Muscle of leg (tissue), 3 donors: ENCODE measurements at regions not wholly inside any gene's neighbourhood (a gene's known extent, or its start where the extent isn't known, plus 50 kb on each side); places are given as distances from the start of the nearest gene placed in this dataset.

Experiments
- DNase-seq: peaks from one replicate; pipeline ENCODE4 v3.0.0; 2013
- H3K27ac ChIP-seq: one replicate; pipeline ENCODE4 v1.5.1; 2013; ENCODE audit warnings: mild to moderate bottlenecking, low read length, control low read depth
- H3K27me3 ChIP-seq: one replicate; pipeline ENCODE4 v1.6.1; 2013; ENCODE audit warnings: low read length; ENCODE audit not compliant: control insufficient read depth, insufficient read depth
- H3K36me3 ChIP-seq: one replicate; pipeline ENCODE4 v1.6.1; 2013; ENCODE audit warnings: low read length; ENCODE audit not compliant: control insufficient read depth, insufficient read depth
- H3K4me1 ChIP-seq: one replicate; pipeline ENCODE4 v1.6.1; 2013; ENCODE audit warnings: low read length; ENCODE audit not compliant: control insufficient read depth, insufficient read depth
- H3K4me3 ChIP-seq: one replicate; pipeline ENCODE4 v1.5.1; 2013; ENCODE audit warnings: low read length, control low read depth
- H3K9me3 ChIP-seq: replicated peaks from 2 replicates; pipeline ENCODE4 v1.6.1; 2013; ENCODE audit warnings: low read depth, low read length; ENCODE audit not compliant: control insufficient read depth
- WGBS: methylation state at CpG from one replicate; pipeline ENCODE4 v1.1.5; 2013; ENCODE audit warnings: missing lambda C conversion rate; ENCODE audit not compliant: insufficient coverage; 5-methylcytosine and 5-hydroxymethylcytosine counted together

DNA sequence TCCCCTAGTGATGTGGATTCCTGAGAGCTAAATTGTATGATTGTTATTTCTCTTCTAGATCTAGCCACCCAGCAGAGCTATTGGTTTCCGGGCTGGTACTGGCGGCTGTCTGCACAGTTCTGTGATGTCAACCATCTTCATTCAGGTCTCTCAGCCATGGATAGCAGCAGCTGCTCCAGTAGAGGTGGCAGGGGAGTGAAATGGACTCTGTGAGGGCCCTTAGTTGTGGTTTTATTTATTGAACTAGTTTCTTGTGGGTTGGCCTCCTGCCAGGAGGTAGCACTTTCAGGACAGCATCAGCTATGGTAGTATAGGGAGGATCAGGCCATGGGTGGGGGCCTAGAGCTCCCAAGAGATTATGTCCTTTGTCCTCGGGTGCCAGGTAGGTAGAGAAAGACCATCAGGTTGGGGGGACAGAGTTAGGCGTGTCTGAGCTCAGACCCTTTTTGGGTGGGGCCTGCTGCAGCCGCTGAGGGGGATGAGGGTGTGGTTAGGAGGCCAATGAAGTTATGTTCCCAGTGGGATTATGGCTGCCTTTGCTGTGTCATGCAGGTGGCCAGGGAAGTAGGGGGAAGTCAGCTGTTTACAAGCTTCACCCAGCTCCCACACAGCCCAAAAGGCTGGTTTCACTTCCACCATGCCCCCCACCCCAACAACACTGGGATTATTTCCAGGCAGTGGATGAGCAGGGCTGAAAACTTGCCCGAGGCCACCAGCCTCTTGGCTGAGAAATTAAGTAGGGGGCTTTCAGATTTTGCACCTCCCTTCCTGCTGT is 55.1 kb upstream of the RGS4 start:
- no peak for DNase-seq
- H3K4me3 ChIP-seq: no peak overlapping the region
- WGBS: 89% methylated on average over 3 of the region's 6 CpGs

DNA sequence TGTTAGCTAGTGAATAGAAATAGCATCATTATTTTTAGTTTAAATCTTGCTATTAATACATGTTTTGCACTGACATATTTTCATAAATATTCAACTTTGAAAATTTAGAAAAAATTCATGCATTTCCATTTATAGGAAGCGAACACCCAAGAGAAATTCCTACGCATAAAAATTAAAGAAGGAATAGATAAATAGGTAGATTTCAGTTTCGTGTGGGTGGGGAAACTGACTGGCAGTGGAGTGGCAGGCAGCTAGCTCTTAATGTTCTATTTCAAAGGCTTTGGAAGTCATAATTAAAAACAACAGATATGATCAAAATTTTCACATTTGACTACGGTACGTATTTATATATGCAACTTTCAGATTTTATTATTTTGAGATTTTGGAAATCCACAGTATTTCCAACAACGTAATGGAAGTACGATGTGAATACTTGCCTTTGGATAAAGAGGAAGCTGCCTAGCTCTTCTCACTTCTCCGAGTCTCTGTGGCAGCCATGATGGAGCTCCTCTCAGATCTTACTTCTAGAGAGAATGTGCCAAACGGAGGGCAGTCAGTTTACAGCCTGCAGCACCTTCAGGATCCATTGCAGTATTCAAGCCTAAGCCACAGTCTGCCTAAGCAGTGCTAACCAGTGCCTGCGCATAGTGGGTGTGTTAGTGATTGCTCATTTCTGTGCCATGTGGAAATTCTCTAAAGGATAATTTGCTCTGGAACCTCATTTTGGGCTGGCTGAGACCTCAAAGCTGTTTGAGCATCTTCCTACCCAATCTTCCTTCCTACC is 62.9 kb upstream of the RGS4 start:
- Histone ChIP-seq H3K27ac (no peak overlapping the region), H3K4me3 (no peak overlapping the region), H3K27me3 (no peaks in the 10 kb centered on the region), H3K4me1 (no peaks in the 10 kb centered on the region), H3K9me3 (no peaks in the 10 kb centered on the region), H3K36me3 (no peaks in the 10 kb centered on the region)
- WGBS: 75% methylated on average over 3 of the region's 10 CpGs
- DNase-seq: no peak

More for the DNA sequence above, 55.1 kb upstream of the RGS4 start:
- Histone ChIP-seq H3K9me3 (no peaks in the 10 kb centered on the region), H3K27ac (no peak overlapping the region), H3K27me3 (no peaks in the 10 kb centered on the region), H3K4me1 (no peaks in the 10 kb centered on the region), H3K36me3 (no peaks in the 10 kb centered on the region)

DNA sequence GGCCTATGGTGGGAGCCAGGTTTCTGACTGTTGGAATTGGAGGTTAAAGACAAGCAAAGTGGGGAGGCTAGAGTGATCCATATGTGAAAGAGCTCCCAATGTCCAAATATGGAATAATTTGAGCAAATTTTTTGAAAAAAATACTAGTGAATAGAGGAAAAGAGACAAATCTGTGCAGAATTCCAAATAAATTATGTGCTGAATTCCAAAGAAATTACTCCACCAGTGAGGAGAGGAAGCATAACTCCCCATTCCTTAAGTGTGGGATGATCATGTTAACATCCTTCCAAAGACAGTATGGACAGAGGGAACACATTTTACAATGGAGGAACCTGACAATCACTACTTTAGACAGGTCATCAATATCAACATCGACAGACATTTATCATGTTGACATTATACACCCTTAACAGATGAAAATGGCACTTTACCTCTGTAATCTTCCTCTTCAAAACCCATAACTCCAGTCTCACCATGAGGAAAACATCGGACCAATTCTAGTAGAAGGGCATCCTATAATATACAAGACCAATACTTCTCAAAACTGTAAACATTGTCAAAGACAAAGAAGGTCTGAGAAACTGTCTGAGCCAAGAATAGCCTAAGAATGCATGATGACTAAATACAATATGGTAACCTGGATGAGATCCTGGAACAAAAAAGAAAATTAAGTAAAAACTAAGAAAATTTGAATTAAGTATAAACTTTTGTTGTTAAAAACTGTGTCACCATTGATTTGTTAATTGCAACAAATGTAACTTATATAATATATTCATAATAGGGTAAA is 71.5 kb upstream of the RGS4 start:
- no peaks in the 10 kb centered on the region for H3K36me3 ChIP-seq
- WGBS: 86% methylated on average over 1 of the region's 2 CpGs
- H3K4me3 ChIP-seq: no peak overlapping the region
- no peaks in the 10 kb centered on the region for H3K4me1 ChIP-seq
- no peaks in the 10 kb centered on the region for H3K9me3 ChIP-seq
- DNase-seq: no peak
- H3K27me3 ChIP-seq: no peaks in the 10 kb centered on the region
- H3K27ac ChIP-seq: no peak overlapping the region

DNA sequence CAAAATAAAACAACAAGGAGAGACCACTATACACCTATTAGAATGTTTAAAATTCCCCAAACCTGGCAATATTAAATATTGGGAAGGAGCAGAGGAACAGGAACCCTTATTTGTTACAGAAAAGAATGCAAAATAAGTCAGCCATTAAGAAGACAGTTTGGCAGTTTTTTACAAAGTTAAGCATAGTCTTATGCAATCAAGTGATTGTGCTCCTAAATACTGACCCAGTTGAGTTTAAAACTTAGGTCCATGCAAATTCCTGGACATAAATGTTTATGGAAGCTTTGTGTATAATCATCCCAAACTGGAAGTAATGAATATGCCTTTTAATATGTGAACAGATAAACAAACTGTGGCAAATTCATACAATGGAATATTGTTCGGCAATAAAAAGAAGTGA is 72.9 kb upstream of the RGS4 start:
- no peaks in the 10 kb centered on the region for H3K27me3 ChIP-seq
- H3K4me3 ChIP-seq: no peak overlapping the region
- H3K27ac ChIP-seq: no peak overlapping the region
- H3K9me3 ChIP-seq: no peaks in the 10 kb centered on the region
- H3K4me1 ChIP-seq: no peaks in the 10 kb centered on the region
- WGBS: no CpG with 5 or more reads among the region's 1 CpG
- no peak for DNase-seq
- H3K36me3 ChIP-seq: no peaks in the 10 kb centered on the region

DNA sequence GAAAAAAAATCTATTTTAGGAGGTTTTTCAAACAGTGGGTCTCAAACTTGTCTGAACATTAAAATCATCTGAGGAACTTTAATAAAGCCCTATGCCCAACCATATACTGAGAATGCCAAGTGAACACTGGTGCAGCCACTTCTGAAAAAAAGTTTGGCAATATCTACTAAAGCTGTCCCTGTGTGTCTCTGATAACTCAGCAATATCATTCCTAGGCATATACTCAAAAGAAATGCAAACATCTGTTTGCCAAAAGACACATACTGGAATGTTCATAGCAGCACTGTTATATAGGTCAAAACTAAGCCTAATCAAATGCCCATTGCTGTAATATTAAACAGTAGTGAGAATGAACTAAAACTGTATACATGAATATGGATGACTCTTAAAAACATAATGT is 74.2 kb upstream of the RGS4 start:
- H3K27ac ChIP-seq: no peak overlapping the region
- no peaks in the 10 kb centered on the region for H3K27me3 ChIP-seq
- no peaks in the 10 kb centered on the region for H3K9me3 ChIP-seq
- DNase-seq: no peak
- no peaks in the 10 kb centered on the region for H3K36me3 ChIP-seq
- H3K4me3 ChIP-seq: no peak overlapping the region
- H3K4me1 ChIP-seq: no peaks in the 10 kb centered on the region

DNA sequence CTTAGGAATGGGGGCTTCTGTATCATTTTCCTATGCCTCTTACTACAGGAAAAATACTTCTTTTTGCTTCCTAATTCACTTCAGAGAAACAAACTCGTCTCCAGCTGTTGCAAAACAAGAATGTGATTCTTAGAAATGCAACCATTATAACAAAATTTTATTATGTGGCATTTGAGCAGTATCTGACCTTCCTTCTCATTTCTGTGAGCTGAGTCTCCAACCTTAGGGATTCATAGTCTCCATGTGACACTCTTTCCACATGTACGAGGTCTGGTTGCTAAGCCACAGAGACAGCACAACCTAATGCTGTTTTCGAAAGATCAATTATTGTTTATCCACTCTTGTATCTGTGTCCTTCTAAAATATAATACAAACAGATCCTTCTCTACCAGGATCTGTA is 75.3 kb upstream of the RGS4 start:
- Histone ChIP-seq H3K36me3 (no peaks in the 10 kb centered on the region), H3K4me1 (no peaks in the 10 kb centered on the region), H3K27me3 (no peaks in the 10 kb centered on the region), H3K4me3 (no peak overlapping the region), H3K27ac (no peak overlapping the region), H3K9me3 (no peaks in the 10 kb centered on the region)
- no peak for DNase-seq
- WGBS: 43% methylated on average over 2 of the region's 3 CpGs

DNA sequence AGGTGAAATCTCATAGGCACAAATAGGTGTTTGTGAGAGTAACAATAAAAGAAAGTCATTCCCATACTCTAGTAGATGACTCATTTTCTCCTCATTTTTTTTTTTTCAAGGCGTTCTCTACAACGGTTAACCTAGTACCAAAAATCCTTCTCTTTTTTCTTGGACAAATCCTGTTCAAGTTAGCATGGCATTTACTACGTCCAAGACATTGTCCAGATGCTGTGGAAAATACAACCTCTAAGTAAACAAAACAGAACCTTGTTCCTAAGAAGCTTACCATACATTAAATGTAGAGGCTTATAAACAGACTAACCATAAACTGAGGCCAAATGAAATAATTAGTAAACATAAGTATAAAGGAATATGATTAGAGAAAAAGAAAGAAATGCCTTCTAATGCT is 76.2 kb upstream of the RGS4 start:
- Histone ChIP-seq H3K27me3 (no peaks in the 10 kb centered on the region), H3K4me3 (no peak overlapping the region), H3K4me1 (no peaks in the 10 kb centered on the region), H3K27ac (no peak overlapping the region), H3K36me3 (no peaks in the 10 kb centered on the region), H3K9me3 (no peaks in the 10 kb centered on the region)
- 50% methylated on average over 2 of the region's 3 CpGs for WGBS
- no peak for DNase-seq

DNA sequence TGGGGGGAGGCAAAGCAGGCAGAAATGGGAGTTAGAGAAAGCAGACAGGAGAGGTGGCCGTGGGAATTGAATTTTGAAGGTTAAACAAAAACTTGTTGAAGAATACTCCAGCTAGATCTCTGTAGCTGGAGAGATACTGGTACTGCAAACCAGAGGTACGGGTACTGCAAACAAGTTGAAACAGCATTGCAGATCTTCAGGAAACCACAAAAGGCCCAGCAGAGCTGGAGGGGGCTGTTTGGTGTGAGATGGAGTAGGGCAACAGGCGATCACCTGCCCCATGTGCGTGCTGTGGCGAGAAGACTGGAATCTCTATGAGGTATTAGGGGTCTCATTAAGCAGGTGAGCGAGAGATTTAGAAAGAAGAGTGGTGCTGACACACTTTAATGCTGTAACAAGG is 77.7 kb upstream of the RGS4 start:
- no peak for DNase-seq
- WGBS: 88% methylated on average over 6 of the region's 6 CpGs
- Histone ChIP-seq H3K4me3 (no peak overlapping the region), H3K4me1 (no peaks in the 10 kb centered on the region), H3K27me3 (no peaks in the 10 kb centered on the region), H3K36me3 (no peaks in the 10 kb centered on the region), H3K9me3 (no peaks in the 10 kb centered on the region), H3K27ac (no peak overlapping the region)

DNA sequence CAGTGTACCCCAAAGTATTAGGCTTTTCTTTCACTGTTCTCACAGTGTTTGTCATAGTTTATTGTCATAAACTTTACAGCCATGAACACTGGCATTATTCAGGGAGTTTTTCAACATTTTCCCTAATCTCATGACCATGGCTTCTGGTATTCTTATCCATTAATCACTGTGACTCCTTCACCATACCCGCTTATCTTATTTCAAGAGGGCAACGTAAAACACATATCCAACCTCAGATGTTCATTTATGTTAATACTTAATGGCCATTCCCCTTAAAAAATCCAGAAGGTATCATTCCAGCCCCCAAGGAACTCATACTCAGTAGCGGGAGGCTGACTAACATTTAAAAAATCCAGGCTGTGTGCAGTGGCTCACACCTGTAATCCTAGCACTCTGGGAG is 78.5 kb upstream of the RGS4 start:
- no peaks in the 10 kb centered on the region for H3K4me1 ChIP-seq
- H3K36me3 ChIP-seq: no peaks in the 10 kb centered on the region
- no peak overlapping the region for H3K27ac ChIP-seq
- H3K9me3 ChIP-seq: no peaks in the 10 kb centered on the region
- DNase-seq: no peak
- WGBS: no CpG with 5 or more reads among the region's 3 CpGs
- H3K27me3 ChIP-seq: no peaks in the 10 kb centered on the region
- no peak overlapping the region for H3K4me3 ChIP-seq

DNA sequence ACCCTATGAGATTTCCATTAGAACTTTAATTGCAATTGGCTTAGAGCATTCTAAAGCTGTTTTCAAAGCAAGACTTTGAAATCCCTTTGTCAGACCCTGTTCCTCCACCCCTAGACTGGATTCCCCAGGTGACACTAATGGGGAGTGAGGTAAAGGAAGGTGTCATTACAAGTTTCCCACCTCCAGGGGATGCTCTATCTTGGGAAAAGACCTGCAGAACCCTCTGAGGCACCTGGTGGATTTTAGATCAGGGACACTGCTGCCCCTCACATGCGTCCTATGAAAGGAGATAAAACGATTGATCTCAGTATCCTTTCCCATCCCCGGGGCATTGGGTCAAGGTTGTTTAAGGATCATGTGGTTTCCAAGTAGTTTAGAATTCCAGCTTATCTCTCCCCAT is 80.3 kb upstream of the RGS4 start:
- H3K4me3 ChIP-seq: no peak overlapping the region
- DNase-seq: no peak
- no peaks in the 10 kb centered on the region for H3K4me1 ChIP-seq
- no CpG with 5 or more reads among the region's 3 CpGs for WGBS
- H3K36me3 ChIP-seq: no peaks in the 10 kb centered on the region
- no peaks in the 10 kb centered on the region for H3K9me3 ChIP-seq
- no peak overlapping the region for H3K27ac ChIP-seq
- H3K27me3 ChIP-seq: no peaks in the 10 kb centered on the region
